Testis (tissue), 2 donors: ENCODE measurements at regions not wholly inside any gene's neighbourhood (a gene's known extent, or its start where the extent isn't known, plus 50 kb on each side); places are given as distances from the start of the nearest gene placed in this dataset.

Source experiments
- DNase-seq: peaks from one replicate; pipeline ENCODE4 v3.0.0-alpha.2; 2019
- H3K27ac ChIP-seq, 2 donors: fragments of 200-600 bp; sonication (generic); one replicate each; pipeline ENCODE4 v1.5.1; 2019
- H3K27me3 ChIP-seq: fragments of 200-600 bp; sonication (generic); one replicate; pipeline ENCODE4 v1.5.1; 2019
- H3K36me3 ChIP-seq: fragments of 200-600 bp; sonication (generic); one replicate; pipeline ENCODE4 v1.5.1; 2017; ENCODE audit warnings: low read depth; ENCODE audit errors: missing control alignments
- H3K4me1 ChIP-seq: fragments of 200-600 bp; sonication (generic); one replicate; pipeline ENCODE4 v1.5.1; 2019
- H3K4me3 ChIP-seq, 2 donors: fragments of 200-600 bp; sonication (generic); one replicate each; pipeline ENCODE4 v1.5.1; 2017 to 2019
- H3K9me3 ChIP-seq: fragments of 200-600 bp; sonication (generic); one replicate; pipeline ENCODE4 v1.5.1; 2017
- CTCF ChIP-seq, 3 experiments: fragments of 450-650 bp in 2 of 3; fragments of 200-600 bp in 1 of 3; sonication (generic) in 1 of 3; IDR thresholded peaks; one replicate each; pipeline ENCODE4 v1.5.1; 2016 to 2019; ENCODE audit warnings: antibody characterized with exemption in 3 of 3, mild to moderate bottlenecking in 2 of 3, moderate library complexity in 1 of 3
- POLR2A ChIP-seq: fragments of 450-650 bp; IDR thresholded peaks from one replicate; pipeline ENCODE4 v1.6.1; 2017; ENCODE audit warnings: antibody characterized with exemption, mild to moderate bottlenecking, moderate library complexity
- WGBS, 2 donors: methylation state at CpG; one replicate each; pipeline ENCODE4 v1.1.5; 2018; 5-methylcytosine and 5-hydroxymethylcytosine counted together
- intact Hi-C: fragments of 100-400 bp; cut with DNase I; formaldehyde crosslinking; loops from one replicate; pipeline ENCODE4 v1.15.1; 2023; ENCODE audit warnings: low total_unique reads

DNA sequence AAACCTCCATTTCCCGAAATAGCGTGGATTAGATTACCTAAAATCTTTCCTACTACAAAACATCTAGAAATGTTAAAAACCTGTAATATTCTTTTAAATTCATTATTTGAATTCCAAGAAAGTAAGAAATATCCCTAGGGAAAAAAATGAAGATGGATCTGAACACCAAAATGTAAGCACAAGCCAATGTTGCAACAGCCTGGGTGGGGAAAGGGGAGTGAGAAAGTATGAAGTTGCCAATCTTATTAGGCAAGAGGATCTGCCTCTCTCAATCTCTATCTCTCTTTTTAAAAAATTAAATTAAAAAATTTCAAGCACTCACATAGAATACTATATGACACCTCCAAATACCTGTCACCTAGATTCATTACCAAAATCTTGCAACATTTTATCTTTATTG lies 74.9 kb upstream of the IRF2BP2 start:
- H3K27me3 ChIP-seq = no peaks in the 10 kb centered on the region
- H3K4me3 ChIP-seq = no peak overlapping the region
- H3K4me1 ChIP-seq = peaks cover 17% of the 10 kb centered on the region
- 88 to 89% methylated on average over 2 of the region's 2 CpGs for WGBS, 2 donors
- DNase-seq = no peak
- H3K27ac ChIP-seq = no peak overlapping the region
- intact Hi-C loops = no loop called here
- TF ChIP-seq POLR2A (no peak), CTCF (IDR thresholded peaks at IDR 0.05) (no peak)
- H3K9me3 ChIP-seq = no peaks in the 10 kb centered on the region
- no peaks in the 10 kb centered on the region for H3K36me3 ChIP-seq

- H3K27ac ChIP-seq = peak overlapping the region; percentile 53 to 77
- H3K36me3 ChIP-seq = no peaks in the 10 kb centered on the region
- H3K4me1 ChIP-seq = peaks cover 17% of the 10 kb centered on the region
- no peaks in the 10 kb centered on the region for H3K9me3 ChIP-seq
- WGBS, 2 donors = 47 to 51% methylated on average over 10 of the region's 10 CpGs
- TF ChIP-seq CTCF (IDR thresholded peaks at IDR 0.05) (no peak), POLR2A (no peak)
- intact Hi-C loops = no loop called here
- H3K4me3 ChIP-seq = no peak overlapping the region
- no peaks in the 10 kb centered on the region for H3K27me3 ChIP-seq
- peak; percentile 79 for DNase-seq
Observed at GRCh38 chr1:234683861-234684632, 74.1 kb upstream of the IRF2BP2 start.

DNA sequence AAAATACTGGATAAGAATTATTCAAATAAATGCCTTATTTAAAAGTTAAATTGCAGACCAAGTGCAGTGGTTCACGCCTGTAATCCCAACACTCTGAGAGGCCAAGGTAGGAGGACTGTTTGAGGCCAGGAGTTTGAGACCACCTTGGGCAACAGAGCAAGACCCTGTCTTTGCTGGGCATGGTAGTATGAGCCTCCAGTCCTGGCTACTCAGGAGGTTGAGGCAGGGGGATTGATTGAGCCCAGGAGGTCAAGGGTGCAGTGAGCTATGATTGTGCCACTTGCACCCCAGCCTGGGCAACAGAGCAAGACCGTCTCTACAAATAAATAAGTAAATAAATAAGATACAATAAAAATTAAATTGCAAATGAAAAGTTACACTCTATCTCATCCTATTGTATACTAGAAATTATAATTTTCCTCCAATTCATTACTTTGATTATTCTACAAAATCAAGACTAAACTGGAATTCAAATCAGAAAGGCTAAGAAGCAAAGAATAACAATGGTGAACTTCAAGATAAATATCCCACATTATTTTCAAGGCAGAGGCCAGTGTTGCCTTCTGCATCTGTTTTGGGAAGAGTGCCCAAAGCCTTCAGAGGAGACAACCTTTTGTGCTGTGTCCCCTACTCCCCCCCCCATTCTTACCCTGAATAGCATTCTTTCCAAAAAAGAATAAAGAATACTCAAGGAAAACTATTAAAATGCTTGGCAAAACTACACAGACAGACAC lies 73.3 kb upstream of the IRF2BP2 start:
- peak; percentile 45 for DNase-seq
- H3K9me3 ChIP-seq = no peaks in the 10 kb centered on the region
- TF ChIP-seq CTCF (IDR thresholded peaks at IDR 0.05) (no peak), POLR2A (no peak)
- WGBS, 2 donors = 75 to 84% methylated on average over 2 of the region's 2 CpGs
- no peaks in the 10 kb centered on the region for H3K27me3 ChIP-seq
- H3K4me3 ChIP-seq = no peak overlapping the region
- H3K36me3 ChIP-seq = no peaks in the 10 kb centered on the region
- intact Hi-C loops = no loop called here
- H3K4me1 ChIP-seq = peaks cover 17% of the 10 kb centered on the region
- H3K27ac ChIP-seq = peak overlapping the region; percentile 53 to 77

- H3K9me3 ChIP-seq = no peaks in the 10 kb centered on the region
- no peaks in the 10 kb centered on the region for H3K27me3 ChIP-seq
- no peaks in the 10 kb centered on the region for H3K36me3 ChIP-seq
- peaks cover 17% of the 10 kb centered on the region for H3K4me1 ChIP-seq
- no peak overlapping the region for H3K27ac ChIP-seq
- H3K4me3 ChIP-seq = no peak overlapping the region
- TF ChIP-seq CTCF (IDR thresholded peaks at IDR 0.05) = no peak
- no peak for TF ChIP-seq POLR2A
- intact Hi-C loops = no loop called here
- DNase-seq = no peak
- 79 to 94% methylated on average over 2 of the region's 2 CpGs for WGBS, 2 donors
Observed at GRCh38 chr1:234681990-234682389, 72.0 kb upstream of the IRF2BP2 start.
